NOMO-1 (cell line): ENCODE measurements at regions not wholly inside any gene's neighbourhood (a gene's known extent, or its start where the extent isn't known, plus 50 kb on each side); places are given as distances from the start of the nearest gene placed in this dataset.
"Not testable (repeated sequence)": the region's sequence is repeated elsewhere in the genome, so short reads cannot be mapped to it uniquely, and the experiment has no call there.

Source experiments
- DNase-seq, 2 experiments: peaks; one replicate each; lab custom pipeline; 2025; ENCODE audit not compliant: unreplicated experiment in 2 of 2; lab: John Stamatoyannopoulos, UW

GRCh38 chr2:198546122-198546521, 741.7 kb downstream of the PLCL1 start:
- no peak for DNase-seq

- no peak for DNase-seq
These were observed 741.0 kb downstream of the PLCL1 start for GRCh38 chr2:198545411-198545810.

- no peak for DNase-seq
These were observed 740.1 kb downstream of the PLCL1 start for GRCh38 chr2:198544461-198544860.

- DNase-seq = no peak
These were observed 730.4 kb downstream of the PLCL1 start for GRCh38 chr2:198534756-198535155.

DNA sequence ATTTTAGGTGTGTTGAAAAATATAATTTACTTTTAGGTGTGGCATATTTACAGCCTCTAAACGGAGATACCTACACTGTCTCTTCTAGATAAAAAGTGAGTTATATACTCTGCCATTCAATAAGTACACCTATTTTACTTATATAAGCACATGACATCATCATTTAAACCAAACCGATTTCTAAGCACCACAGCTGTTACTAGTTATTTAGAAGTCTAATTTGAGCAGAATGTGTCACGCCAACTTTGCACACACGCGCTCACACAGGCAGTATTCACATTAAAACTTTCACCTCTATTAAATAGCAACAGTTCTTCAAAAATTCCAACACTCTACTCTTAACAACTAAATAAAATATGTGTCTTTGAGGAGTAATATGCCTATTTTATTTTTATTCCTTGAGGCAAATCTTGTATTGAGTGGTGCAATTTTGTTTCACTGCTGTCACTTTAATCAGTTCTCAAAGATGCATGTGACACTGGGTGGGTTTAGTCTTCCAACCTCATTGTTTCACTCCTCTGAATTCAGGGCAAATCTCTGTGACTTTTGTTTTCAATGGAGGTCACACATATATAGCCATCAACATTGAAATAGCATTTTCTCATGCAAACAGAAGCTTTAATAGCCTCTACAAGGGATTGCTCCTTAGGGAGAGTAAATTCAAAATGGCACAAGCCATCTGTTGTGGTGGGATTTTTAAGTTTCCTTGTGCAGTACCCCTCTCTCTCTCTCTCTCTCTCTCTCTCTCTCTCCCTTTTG, 721.0 kb downstream of the PLCL1 start:
- no peak for DNase-seq

- DNase-seq = no peak
These were observed 719.3 kb downstream of the PLCL1 start for GRCh38 chr2:198523710-198524109.

GRCh38 chr2:198518935-198519334, 714.5 kb downstream of the PLCL1 start:
- DNase-seq = no peak

DNA sequence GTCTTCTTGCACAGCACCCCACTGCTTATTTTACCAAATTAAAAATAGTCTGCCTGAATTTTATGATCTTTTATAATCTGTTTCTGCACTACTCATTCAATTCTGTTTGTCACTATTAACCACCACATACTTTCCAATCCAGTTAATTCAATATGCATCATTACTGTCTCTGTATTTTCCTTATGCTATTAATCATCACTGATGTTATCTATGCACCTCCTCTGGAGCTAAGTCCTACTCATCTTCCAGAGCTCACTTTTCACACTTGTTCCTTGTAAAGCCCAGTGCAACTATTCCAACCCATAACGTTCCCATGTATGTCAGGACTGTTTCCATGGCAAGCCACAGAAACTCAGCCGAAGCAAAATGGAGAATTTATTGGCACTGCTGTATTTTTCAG, 713.6 kb downstream of the PLCL1 start:
- no peak for DNase-seq

DNA sequence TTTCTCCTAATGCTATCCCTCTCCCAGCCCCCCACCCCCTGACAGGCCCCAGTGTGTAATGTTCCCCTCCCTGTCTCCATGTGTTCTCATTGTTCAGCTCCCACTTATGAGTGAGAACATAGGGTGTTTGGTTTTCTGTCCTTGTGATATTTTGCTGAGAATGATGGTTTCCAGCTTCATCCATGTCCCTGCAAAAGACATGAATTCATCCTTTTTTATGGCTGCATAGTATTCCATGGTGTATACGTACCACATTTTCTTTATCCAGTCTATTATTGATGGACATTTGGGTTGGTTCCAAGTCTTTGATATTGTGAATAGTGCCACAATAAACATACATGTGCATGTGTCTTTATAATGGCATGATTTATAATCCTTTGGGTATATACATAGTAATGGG, 704.2 kb downstream of the PLCL1 start:
- not testable (repeated sequence) for DNase-seq

GRCh38 chr2:198499539-198499938, 695.1 kb downstream of the PLCL1 start:
- DNase-seq = no peak

DNA sequence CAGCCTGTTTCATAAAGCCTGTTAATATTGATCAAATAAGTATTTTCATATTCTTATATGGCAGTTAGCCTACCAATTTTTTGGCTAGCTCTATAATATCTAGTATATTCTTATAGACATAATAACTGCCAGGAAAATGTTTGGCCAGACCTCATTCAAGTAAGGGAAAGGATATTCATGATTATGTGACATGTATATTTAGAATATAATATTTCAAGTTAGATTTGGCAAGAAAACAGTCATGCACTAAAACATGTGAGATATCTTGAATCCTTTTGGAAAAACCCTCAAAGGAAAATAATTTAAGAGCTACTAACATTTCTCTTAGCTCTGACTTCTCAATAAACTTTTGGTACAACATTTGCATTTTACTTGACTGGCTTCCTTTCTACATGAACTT, 694.1 kb downstream of the PLCL1 start:
- DNase-seq = no peak

DNA sequence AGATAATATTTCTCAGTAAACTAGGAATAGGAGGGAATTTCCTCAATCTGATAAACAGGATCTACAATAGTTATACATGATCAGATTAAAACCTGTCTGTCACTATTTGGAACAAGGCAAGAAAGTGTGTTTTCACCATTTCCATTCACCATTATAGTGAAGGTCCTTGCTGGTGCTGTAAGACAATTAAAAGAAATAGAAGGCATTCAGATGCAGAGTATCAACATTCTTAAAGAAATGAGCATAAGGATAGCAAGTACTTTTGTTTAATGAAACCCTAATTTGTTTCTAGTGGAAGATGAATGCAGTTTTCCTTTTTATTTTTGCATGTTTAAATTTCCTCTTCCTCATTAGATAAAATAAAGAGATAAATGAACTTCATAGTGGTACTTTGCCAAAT, 693.7 kb downstream of the PLCL1 start:
- DNase-seq = no peak

- DNase-seq = no peak
These were observed 690.5 kb downstream of the PLCL1 start for GRCh38 chr2:198494931-198495330.

GRCh38 chr2:198490748-198491147, 686.4 kb downstream of the PLCL1 start:
- DNase-seq = no peak

DNA sequence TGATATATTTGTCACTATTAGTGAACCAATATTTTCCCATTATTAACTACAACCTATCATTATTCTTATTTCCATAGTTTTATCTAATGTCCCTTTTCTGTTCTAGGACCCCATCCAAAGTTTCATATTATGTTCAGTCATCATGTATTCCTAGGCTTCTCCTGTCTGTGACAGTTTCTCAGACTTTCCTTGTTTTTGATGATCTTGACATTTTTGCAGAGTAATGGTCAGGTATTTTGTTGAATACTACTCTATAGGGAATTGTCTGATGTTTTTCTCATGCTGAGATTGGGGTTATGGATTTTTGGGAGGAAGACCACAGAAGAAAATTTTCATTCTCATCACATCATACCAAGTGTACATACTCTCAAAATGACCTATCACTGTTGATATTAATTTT, 684.6 kb downstream of the PLCL1 start:
- no peak for DNase-seq

- DNase-seq = no peak
These were observed 678.7 kb downstream of the PLCL1 start for GRCh38 chr2:198483051-198483450.

DNA sequence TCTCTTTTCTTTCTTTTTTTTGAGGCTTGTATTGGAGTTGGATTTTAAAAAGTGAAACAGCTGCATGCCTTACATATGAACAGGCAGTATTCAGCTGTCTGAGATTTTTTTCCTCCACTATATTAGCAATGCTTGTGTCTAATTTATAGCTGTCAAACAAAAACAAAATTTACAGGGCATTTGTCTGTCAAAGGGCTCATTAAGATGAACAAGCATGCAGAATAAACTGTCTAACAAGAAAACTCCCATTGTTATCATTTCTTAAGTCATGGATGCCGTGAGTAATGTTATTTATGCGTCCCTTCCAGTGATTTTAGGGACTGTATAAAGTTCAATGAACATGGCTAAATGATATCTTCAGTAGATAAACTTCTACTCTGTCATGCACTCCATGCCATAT, 674.7 kb downstream of the PLCL1 start:
- DNase-seq = no peak

DNA sequence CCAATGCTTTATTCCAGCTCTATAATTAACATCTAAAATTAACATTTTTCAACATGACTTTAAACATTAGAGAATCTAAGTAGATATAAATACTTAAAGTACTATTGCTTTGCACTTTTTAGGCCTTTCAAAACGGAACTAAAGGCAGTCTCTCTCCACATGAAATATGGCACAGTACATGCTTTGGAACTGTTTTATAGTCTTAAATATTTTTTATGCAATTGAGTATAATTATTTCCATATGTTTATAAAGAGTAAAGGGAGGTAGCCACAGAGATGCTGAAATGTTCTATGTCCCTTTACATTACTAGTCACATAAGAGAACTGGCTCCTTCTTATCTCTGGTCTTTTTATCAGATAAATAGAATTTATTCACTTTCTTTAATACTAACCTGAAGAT, 674.0 kb downstream of the PLCL1 start:
- no peak for DNase-seq

- DNase-seq = no peak
These were observed 671.6 kb downstream of the PLCL1 start for GRCh38 chr2:198476007-198476406.

GRCh38 chr2:198471291-198471690, 666.9 kb downstream of the PLCL1 start:
- DNase-seq = no peak

DNA sequence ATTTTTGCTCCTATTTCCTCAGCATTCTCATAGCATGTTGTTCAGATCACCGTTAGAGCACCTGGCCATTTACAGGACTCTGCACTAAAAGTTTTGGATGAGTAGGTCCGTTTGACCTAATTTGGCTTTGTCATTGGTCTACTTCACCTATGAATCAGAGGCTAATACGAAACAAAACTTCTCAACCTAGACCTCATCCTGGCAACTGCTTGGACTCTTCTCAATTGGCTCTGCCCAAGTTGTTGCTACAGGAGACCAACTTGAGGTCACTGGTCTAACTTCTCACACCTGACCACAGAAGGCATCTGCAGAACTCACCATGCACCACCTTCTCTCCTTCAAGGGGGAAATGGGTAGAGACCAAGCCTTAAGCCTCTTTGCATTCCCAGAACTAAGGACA, 663.7 kb downstream of the PLCL1 start:
- no peak for DNase-seq

- DNase-seq = no peak
These were observed 661.6 kb downstream of the PLCL1 start for GRCh38 chr2:198465970-198466369.

- DNase-seq = no peak
These were observed 652.0 kb downstream of the PLCL1 start for GRCh38 chr2:198456418-198456817.
